Adrenal gland (tissue), 9 donors: ENCODE measurements at regions not wholly inside any gene's neighbourhood (a gene's known extent, or its start where the extent isn't known, plus 50 kb on each side); places are given as distances from the start of the nearest gene placed in this dataset.

Experiments used
- DNase-seq, 7 donors: peaks; one replicate each; pipeline ENCODE4 v3.0.0-alpha.2; 2019 to 2020
- H3K27ac ChIP-seq, 5 donors: fragments of 200-600 bp; sonication (generic) in 4 of 5; 1 replicate in 3 of 5; 2 replicates in 2 of 5; pipeline versions ENCODE4 v1.5.1 to v1.8.0; 2016 to 2020; ENCODE audit warnings: mild to moderate bottlenecking in 1 of 5
- H3K27me3 ChIP-seq: fragments of 200-600 bp; 2 replicates; pipeline ENCODE4 v1.8.0; 2021
- H3K36me3 ChIP-seq, 2 donors: fragments of 200-600 bp; replicated peaks in 1 of 2; 1 replicate in 1 of 2; 2 replicates in 1 of 2; pipeline versions ENCODE4 v1.5.1 to v1.8.0; 2018 to 2022
- H3K4me1 ChIP-seq, 2 donors: fragments of 200-600 bp; replicated peaks in 1 of 2; 1 replicate in 1 of 2; 2 replicates in 1 of 2; pipeline versions ENCODE4 v1.5.1 to v1.8.0; 2018 to 2021
- H3K4me3 ChIP-seq, 4 donors: fragments of 200-600 bp; sonication (generic) in 3 of 4; one replicate each; pipeline ENCODE4 v1.5.1; 2016 to 2018
- H3K9me3 ChIP-seq, 3 donors: fragments of 200-600 bp; sonication (generic) in 1 of 3; replicated peaks in 1 of 3; 1 replicate in 2 of 3; 2 replicates in 1 of 3; pipeline versions ENCODE4 v1.5.1 to v1.8.0; 2016 to 2021
- CTCF ChIP-seq, 6 experiments: fragments of 450-650 bp in 4 of 6; fragments of 200-600 bp in 2 of 6; sonication (generic) in 1 of 6; IDR thresholded peaks; 1 replicate in 5 of 6; 2 replicates in 1 of 6; pipeline versions ENCODE4 v1.5.1 to v1.8.0; 2016 to 2021; ENCODE audit warnings: antibody characterized with exemption in 6 of 6, mild to moderate bottlenecking in 2 of 6, moderate library complexity in 1 of 6
- POLR2A ChIP-seq, 2 donors: fragments of 450-650 bp; IDR thresholded peaks; one replicate each; pipeline ENCODE4 v1.6.1; 2017; ENCODE audit warnings: antibody characterized with exemption in 2 of 2, mild to moderate bottlenecking in 2 of 2, moderate library complexity in 1 of 2
- WGBS, 4 donors: extraction: QIAGEN DNeasy Blood & Tissue Kit in 2 of 4; methylation state at CpG; one replicate each; pipeline versions ENCODE4 v1.1.5 to v1.1.7; 2013 to 2017; 5-methylcytosine and 5-hydroxymethylcytosine counted together
- intact Hi-C, 2 donors: fragments of 100-400 bp; cut with DNase I; formaldehyde crosslinking; loops; one replicate each; pipeline versions ENCODE4 v1.14.1 to v1.15.0; 2022 to 2023
- donor health status: healthy with polysubstance abuse.
- donor health status: Bipolar disorder and iron deficiency.
- donor health status: DM: yes; HTN: yes; CAD: no.
- donor health status: DM: no; HTN: no; CAD: no.
- donor health status: DM: no; HTN: no; CAD: no.

- H3K9me3 ChIP-seq = no peaks in the 10 kb centered on the region
- H3K27me3 ChIP-seq = no peaks in the 10 kb centered on the region
- H3K4me1 ChIP-seq = no peaks in the 10 kb centered on the region
- 67 to 71% (median 69%) methylated on average over 9 of the region's 9 CpGs for WGBS, 4 donors
- H3K4me3 ChIP-seq = no peak overlapping the region
- TF ChIP-seq CTCF (IDR thresholded peaks at IDR 0.05) = no peak
- TF ChIP-seq POLR2A (IDR thresholded peaks at IDR 0.05) = no peak
- no peak overlapping the region for H3K27ac ChIP-seq
- DNase-seq = no peak
- intact Hi-C loops = no loop called here
- H3K36me3 ChIP-seq = no peaks in the 10 kb centered on the region
Observed at GRCh38 chr3:73745526-73746191, 120.9 kb upstream of the PDZRN3 start.

- H3K27ac ChIP-seq = no peak overlapping the region
- H3K27me3 ChIP-seq = no peaks in the 10 kb centered on the region
- 57 to 71% (median 63%) methylated on average over 4 of the region's 4 CpGs for WGBS, 4 donors
- DNase-seq = no peak
- H3K4me3 ChIP-seq = no peak overlapping the region
- H3K36me3 ChIP-seq = no peaks in the 10 kb centered on the region
- intact Hi-C loops = no loop called here
- TF ChIP-seq CTCF (IDR thresholded peaks at IDR 0.05) = no peak
- TF ChIP-seq POLR2A (IDR thresholded peaks at IDR 0.05) = no peak
- H3K4me1 ChIP-seq = no peaks in the 10 kb centered on the region
- no peaks in the 10 kb centered on the region for H3K9me3 ChIP-seq
Observed at GRCh38 chr3:73743551-73743950, 118.8 kb upstream of the PDZRN3 start.

- H3K9me3 ChIP-seq = no peaks in the 10 kb centered on the region
- no peaks in the 10 kb centered on the region for H3K4me1 ChIP-seq
- no peak overlapping the region for H3K27ac ChIP-seq
- TF ChIP-seq CTCF (IDR thresholded peaks at IDR 0.05) = no peak
- no peak for TF ChIP-seq POLR2A (IDR thresholded peaks at IDR 0.05)
- no peaks in the 10 kb centered on the region for H3K36me3 ChIP-seq
- no peak overlapping the region for H3K4me3 ChIP-seq
- 68 to 85% (median 74%) methylated on average over 5 of the region's 5 CpGs for WGBS, 4 donors
- no peak for DNase-seq
- intact Hi-C loops = no loop called here
- H3K27me3 ChIP-seq = no peaks in the 10 kb centered on the region
Observed at GRCh38 chr3:73739791-73740453, 115.2 kb upstream of the PDZRN3 start.

- H3K4me1 ChIP-seq = no peaks in the 10 kb centered on the region
- no peaks in the 10 kb centered on the region for H3K27me3 ChIP-seq
- TF ChIP-seq POLR2A (IDR thresholded peaks at IDR 0.05) (no peak), CTCF (IDR thresholded peaks at IDR 0.05) (no peak)
- H3K36me3 ChIP-seq = no peaks in the 10 kb centered on the region
- DNase-seq = no peak
- no peak overlapping the region for H3K27ac ChIP-seq
- 83 to 91% (median 87%) methylated on average over 1 of the region's 1 CpG for WGBS, 4 donors
- no peak overlapping the region for H3K4me3 ChIP-seq
- intact Hi-C loops = no loop called here
- no peaks in the 10 kb centered on the region for H3K9me3 ChIP-seq
Observed at GRCh38 chr3:73738711-73739110, 114.0 kb upstream of the PDZRN3 start.
